ENCODE measurements at regions not wholly inside any gene's neighbourhood (a gene's known extent, or its start where the extent isn't known, plus 50 kb on each side); places are given as distances from the start of the nearest gene placed in this dataset.

DNA sequence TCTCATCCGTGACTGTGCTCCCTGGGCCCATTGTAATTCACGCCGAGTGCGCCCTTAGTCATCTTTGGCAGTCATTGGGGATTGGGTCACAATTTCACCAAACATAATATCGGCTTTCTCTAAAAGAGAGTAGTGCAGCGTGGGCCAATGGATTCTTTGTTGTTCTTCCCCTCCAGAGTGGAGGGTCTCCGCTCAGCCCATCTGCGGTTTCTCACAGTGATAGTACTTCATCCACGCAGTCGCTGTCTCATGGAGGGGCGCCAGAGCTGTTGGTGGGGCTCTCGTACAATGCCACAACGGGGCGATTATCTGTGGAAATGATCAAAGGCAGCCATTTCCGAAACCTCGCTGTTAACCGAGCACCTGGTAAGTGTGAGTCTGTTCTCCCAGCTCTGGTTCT is 321.8 kb downstream of the SNAPC1 start:
- DNase-seq (ENCODE audit: low read depth in 2 of 3, low spot score in 1 of 3), result no peak

DNA sequence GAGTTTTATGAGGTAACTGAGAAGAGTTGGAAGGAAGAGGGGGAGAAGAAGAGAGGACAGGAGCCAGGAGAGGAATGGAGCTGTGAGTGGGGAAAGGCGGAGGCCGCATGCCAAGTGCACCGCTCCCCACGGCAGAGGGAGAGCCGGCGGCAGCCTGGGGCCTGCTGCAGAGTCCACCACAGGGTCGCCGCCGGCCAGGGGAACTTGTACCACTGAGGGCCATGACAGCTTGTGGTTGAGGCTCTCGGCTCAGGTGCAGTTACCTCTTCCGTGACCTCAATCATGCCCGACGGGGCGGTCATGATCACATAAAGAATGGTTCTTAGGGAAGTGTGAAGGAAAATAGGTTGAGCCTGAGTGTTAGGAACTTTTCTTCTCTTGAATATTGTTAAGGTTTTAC is 325.0 kb downstream of the SNAPC1 start:
- no peak for DNase-seq (ENCODE audit: low read depth in 2 of 3, low spot score in 1 of 3)

DNA sequence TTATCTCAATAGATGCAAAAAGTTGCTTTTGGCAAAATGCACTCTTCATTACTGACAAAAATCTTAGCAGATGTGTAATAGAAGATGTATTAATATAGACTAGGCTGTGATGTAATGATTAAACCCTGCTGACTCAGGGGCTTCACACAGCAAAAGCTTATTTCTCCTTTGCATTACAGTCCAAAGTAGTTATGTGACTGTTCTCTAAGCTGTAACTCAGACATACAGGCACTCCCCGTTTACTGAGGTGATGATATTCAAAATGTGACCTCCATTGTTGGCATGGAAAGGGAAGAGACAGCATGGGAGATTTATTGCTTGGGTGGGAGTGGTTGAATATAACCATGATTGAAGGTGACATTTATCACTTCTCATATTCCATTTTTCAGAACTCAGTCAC is 331.5 kb downstream of the SNAPC1 start:
- DNase-seq (ENCODE audit: low read depth in 2 of 3, low spot score in 1 of 3), result no peak

DNA sequence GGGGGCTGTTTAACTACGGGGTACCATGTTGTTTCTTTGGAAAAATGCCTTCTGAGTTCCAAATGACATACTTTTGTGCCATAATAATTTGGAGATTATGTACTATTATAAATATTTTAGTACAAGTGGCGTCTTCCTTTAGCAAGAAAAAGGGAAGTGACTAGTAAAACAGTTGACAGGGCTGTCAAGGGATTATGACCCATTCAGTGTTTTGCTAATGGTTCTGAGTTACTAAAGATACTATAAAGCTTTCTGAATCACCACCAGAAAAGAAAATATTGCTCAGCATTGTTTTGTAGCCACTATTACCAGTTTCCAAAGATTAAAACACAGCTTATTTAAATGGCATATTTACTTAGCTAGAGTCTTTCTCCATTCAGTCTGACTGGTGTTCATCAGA is 334.9 kb downstream of the SNAPC1 start:
- DNase-seq (ENCODE audit: low read depth in 2 of 3, low spot score in 1 of 3), result no peak

DNA sequence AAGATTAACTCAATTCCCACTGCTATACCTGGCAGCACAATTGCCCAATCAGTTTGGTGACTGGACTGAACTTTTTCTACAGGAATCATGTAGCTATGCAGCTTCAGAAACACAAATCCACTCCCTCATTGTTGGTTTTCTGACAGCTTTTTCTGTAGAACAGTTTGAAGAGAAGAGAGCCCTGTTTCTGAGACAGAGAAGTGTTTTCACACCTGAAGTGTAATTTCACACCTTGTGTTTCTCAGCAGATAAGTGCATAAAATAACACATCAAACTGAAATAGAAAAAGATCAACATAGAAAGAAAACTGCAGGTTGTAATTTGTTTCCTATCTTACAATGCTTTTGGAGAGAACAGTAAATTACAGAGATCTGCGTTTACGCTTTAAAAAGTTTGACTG is 335.6 kb downstream of the SNAPC1 start:
- DNase-seq (ENCODE audit: low read depth in 2 of 3, low spot score in 1 of 3), result no peak

DNA sequence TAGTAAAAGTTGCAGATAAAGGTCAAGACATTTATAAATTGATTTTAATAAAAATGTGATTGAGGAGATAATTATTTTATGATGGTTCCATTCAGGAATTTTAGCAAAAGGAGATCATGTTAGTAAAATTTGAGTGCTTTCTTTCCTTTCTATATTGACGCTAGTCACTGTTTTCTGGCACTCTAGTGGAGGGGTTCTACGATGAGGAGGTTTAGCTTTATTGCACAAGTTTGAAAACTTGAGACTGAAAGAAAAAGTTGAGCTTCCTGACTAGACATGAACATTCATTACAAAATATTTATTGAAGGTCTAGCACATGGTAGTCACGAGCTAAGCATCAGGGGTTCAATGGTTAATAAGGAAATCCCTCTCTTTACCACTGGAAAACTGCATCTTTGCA is 336.1 kb downstream of the SNAPC1 start:
- no peak for DNase-seq (ENCODE audit: low read depth in 2 of 3, low spot score in 1 of 3)

DNA sequence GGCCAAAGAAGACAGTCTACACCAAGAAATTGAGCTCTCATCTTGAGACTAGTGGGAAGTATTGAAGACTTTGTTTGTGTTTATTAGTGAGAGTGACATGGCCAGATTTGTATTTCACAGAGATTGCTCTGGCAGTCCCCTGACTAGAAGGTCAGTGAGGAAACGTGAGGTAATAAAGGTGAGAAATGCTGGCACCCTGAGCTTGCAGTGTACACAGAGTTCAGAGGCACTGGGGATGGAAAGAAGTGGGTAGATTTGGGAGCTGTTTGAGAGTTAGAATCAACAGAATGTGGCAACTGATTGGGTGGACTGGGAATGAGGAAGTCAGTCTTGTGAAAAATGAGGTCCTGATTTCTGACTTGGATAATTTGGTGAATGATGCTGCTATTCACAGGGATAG is 336.9 kb downstream of the SNAPC1 start:
- no peak for DNase-seq (ENCODE audit: low read depth in 2 of 3, low spot score in 1 of 3)

DNA sequence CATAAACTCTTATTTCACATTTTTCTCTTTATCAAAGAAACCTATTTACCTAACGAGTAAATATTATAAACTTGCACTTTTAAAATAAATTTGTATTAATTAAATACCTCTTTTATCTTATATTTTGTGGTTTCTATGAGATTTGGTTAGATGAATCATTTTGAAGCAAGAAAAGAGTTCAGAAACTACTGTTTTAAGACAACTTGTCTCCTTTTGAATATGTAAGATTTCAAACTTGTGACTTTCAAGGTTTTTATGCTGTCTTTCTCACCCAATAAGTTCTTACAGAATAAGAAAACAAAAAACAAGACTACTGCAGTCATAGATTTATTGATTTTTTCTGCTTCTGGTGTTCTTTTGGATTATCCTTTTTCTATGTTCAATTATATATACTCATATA is 339.0 kb downstream of the SNAPC1 start:
- DNase-seq (ENCODE audit: low read depth in 2 of 3, low spot score in 1 of 3), result no peak

DNA sequence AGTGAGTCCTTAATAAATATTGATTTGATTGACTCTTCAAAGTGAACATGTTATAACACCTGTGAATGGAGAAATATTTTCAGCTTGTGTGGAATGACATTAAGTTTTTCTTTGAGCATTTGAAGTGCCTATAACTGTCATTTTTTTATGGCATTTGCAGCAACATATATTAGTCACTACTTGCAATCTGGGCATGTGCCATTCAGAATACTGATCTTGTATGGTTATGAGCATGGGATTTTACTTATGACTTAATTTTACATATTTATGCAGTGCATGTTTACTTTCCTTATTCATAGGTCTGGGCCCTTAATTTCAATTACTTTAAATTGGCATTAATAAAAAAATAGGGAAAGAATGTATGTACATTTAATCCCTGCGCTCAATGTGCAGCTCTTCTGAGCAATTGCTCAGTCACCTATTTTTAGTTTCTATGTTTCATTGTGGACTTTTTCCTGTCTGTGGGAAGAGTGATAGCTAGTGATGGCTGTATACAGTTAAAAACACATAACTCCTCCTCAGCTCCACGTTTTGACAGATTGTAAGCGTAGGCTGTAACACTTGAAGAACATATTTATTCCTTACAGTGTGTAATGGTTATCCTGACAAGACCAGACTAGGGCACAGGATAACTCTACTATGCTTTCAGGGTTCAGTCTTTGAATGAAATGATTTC is 339.6 kb downstream of the SNAPC1 start:
- DNase-seq (ENCODE audit: low read depth in 2 of 3, low spot score in 1 of 3), result no peak

DNA sequence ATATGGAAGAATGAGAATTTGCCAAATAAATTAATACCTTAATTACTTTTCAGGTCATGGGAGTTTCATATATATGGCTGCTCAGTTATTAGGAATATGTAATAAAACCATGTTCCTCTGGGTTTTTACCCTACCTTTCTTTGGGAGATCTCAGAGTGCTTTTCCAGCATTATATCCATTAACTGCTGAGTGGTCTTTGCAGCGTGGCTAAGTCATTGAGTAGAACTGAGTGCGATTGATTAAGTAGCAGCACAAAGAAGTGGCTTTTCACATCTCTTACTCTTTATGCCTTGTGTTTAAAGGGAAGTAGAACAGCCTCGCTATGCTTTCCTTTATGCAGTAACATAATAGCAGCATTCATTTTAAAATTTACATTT is 340.1 kb downstream of the SNAPC1 start:
- DNase-seq (ENCODE audit: low read depth in 2 of 3, low spot score in 1 of 3), result no peak

DNA sequence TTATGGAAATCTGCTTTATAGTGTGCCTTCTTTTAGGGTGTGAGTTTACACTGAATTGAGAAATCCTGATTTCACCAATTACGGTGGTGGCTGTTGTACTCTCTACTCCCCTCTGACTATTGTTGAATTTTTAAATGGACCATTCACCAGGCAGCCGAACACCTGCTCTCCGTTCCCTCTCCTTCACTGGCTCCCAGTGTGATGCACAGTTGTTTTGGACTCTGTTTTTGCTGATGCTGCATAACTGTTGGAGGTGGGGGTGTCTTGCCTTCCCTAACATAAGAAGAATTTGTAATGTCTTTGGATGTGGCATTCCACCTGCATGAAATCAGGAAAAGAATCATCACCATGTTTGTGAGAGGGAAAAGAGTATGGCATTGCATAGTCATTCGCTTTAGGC is 341.2 kb downstream of the SNAPC1 start:
- no peak for DNase-seq (ENCODE audit: low read depth in 2 of 3, low spot score in 1 of 3)

DNA sequence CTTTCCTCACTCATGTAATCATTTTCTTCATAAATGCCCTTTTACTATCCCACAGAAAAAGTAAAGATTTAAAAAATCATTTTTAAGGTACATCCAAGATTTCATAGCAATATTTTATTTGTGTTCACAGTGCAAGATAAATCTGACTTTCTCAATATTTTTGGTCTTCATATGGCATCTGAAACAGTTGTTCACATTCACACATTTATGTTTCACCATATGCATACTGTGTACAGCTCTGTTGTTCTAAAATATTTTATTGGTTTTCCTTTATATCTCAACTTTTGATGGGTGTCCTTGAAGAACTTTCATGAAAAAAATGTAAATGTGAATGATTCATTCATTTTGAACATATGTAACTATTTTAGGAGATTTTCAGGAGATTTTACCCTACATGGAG is 348.7 kb downstream of the SNAPC1 start:
- DNase-seq (ENCODE audit: low read depth in 2 of 3, low spot score in 1 of 3), result no peak

DNA sequence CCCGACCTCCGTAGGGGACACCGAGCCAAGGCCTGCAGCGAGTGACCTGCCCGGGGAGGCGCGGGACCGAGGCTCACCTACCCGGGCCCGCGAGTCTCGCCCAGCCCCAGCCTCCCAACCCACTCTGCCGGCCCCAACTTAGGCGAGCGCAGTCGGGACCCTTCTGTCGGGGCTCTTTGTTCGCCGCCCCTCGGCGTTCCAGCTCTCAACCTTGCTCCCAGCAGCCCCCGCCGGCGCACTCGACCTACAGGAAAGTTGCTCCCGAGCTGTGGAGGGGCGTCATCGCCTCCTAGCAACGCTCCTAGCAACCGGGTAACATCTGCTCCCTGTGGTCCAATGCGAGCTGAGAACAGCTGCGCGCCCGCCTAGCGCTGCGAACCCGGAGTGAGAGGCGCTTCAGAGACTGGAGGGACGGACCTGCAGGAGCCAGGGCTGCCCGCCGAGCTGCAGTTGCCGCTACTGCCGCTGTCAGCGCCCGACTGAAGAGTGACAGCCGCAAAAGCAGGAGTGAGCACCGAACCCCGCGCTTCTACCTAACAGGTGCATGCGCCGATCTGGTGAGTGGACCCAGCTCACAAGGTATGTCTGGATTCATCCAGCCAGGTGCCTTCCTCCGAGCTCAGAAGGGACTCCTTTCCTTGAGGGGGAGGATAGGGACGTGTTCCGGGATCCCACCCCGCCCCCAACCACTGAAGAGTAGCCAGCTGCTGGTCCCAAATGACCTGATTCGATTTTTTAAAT is 355.0 kb downstream of the SNAPC1 start:
- peak; percentile 44 to 57 (median 48) for DNase-seq (ENCODE audit: low read depth in 2 of 3, low spot score in 1 of 3)

DNA sequence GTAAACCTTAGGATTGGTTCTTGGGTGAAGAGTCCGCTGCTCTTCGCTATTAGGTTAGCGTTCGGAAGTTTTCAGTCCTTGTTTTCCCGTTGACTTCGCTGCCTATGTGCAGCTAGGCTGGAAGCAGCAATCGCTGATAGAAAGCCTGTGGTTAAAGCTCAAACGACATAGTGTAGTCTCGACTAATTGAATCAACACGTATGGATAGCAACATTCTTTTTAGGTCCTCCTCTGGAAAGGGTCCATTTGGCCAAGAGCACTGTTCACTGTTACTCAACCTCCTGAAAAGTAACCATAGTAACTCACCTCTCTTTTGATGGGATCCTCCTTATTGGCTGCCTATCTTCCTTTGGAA is 355.5 kb downstream of the SNAPC1 start:
- no peak for DNase-seq (ENCODE audit: low read depth in 2 of 3, low spot score in 1 of 3)

DNA sequence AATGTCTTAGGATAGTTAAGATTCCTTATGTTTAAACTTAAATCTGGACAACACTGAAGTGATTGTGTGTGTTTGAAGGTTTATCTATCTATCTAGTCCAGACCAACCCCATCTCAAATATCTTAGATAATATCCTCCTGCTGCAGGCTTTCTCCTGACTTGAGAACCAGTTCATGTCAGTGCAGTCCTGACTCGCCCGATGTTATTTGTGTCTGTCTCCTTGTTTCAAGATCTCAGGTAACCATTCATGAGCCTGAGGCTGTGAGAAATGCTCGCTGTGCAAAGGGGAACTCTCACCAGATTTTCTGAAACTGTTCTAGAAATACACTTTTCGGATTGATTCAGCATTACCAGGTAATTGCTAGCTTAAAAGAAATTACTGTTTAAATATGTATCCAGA is 356.2 kb downstream of the SNAPC1 start:
- no peak for DNase-seq (ENCODE audit: low read depth in 2 of 3, low spot score in 1 of 3)

DNA sequence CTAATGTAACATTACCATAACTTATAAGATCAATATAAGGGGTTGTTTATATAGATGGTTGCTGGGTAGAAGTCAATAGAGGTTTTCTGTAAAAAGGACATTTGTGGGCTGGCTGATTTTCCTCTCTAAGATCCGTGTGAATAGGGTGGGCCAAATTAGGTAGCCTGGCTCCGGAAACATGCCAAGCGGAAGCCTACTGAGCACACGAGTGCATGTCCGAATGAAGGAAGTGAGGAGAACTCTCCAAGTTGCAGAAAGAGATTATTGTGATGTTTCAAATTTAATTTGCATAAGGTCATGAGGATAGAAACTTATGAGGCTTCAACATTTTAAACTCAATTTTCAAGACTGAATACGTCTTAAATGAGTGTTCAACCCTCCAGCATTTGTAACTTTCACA is 356.7 kb downstream of the SNAPC1 start:
- no peak for DNase-seq (ENCODE audit: low read depth in 2 of 3, low spot score in 1 of 3)

DNA sequence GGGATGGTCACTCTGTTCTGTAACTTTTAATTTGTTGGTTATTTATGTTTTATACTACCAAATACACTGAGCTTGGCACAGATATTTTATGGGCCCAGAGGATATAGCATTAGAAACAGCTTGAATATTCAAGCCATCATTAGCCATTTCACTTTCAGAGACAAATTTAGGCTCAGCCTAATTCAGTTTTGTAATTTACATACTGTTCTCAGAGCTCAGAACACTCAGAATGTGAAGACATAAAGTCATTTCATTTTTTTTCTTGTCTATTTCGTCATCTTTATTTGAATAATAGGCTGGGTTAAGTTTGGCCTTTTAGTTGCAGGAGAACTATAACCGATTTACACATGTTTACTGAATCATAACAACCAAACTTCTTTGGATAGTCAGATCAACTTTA is 361.7 kb downstream of the SNAPC1 start:
- DNase-seq (ENCODE audit: low read depth in 2 of 3, low spot score in 1 of 3), result no peak

DNA sequence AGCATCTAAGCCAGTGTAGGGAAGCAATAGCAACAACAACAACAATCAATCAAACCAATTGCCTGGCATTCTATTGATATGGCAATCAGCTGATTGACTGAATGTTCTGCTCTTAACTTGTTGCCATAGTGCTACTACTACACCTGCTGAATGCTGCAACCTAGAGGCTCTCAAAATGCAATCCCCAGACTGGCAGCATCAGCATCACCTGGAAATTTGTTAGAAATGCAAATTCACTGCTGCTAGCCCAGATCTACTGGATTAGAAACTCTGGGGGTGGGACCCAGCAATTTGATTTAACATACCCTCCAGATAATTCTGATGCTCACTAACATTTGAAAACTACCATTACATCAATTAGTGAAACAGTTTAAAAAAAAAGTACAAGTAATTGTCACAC is 363.6 kb downstream of the SNAPC1 start:
- no peak for DNase-seq (ENCODE audit: low read depth in 2 of 3, low spot score in 1 of 3)

DNA sequence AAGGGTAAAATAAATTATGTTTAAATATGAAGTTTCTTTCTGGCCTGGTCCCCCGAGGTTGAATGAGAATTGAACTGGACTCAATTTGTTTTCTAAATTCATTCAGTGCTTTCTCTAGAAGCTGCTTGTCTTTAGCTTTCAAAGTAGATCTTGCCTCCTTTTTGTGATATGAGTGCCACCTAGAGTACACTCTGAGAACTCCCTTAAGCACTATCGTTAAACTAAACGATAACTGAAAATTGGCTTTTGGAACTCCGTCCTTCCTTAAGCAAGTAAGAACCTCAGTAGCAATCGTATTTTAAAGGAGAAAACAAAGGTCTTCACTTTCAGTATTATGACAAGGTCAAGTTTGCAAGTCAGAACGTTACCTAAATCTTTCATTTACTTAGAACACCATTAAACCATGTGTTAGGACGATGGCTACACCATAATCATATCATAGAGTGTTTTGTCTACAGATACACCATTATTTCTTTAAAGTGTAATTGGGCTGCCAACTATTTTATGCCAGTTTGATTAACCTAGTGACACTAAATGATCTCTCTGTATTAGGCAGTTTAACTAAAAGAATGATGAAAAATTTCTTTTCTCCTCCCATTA is 364.8 kb downstream of the SNAPC1 start:
- DNase-seq (ENCODE audit: low read depth in 2 of 3, low spot score in 1 of 3), result peak in 1 of 3 donors; percentile 37

DNA sequence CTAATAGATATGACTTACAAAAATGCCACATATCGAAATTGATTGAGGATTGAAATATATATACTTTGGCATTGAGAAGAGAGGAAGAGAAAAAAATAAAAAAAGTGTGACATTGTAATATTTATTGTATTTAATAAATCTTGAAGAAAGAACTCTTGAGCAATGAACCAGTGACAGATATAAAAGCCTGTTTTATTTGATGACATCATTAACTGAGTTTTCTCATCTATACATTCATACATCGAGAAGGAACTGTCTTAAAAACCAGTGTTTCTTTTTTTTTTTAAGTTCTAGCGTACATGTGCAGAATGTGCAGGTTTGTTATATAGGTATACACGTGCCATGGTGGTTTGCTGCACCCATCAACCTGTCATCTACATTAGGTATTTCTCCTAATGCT is 368.2 kb downstream of the SNAPC1 start:
- DNase-seq (ENCODE audit: low read depth in 2 of 3, low spot score in 1 of 3), result no peak

DNA sequence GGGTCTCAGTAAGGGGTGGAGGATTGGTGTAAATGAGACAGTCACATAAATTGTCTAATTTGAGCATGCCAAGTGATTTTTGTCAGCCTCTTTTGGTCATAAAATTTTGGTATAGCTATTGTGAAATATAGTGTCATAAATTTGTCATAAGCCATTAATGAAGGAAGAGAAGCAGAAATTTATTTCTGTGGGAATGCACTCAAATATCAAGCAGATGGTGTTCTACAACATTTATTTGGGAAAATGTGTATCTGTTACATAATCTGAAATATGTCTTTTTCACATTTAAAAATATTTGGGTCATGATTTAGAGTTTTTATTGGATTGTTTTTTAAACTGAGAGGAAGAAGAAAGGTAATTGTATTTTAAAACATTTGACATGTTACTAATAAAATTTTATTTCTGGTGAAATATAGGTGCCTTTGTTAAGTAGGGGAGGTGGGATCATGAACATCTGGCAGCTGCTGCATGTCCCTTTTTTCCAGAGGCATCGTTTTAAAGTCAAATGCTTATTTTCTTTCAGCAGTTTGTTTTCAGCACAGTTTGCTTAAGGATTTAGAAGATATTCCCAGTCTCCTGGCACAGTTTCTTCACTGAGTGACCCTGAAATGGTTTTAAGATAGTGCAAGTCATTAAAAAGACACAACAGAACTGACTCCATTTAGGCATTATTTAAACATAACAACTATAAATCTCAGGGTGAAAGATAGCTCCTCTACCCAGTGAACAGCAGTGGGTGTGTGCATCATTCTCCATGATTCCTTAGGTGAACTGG is 371.7 kb downstream of the SNAPC1 start:
- no peak for DNase-seq (ENCODE audit: low read depth in 2 of 3, low spot score in 1 of 3)

DNA sequence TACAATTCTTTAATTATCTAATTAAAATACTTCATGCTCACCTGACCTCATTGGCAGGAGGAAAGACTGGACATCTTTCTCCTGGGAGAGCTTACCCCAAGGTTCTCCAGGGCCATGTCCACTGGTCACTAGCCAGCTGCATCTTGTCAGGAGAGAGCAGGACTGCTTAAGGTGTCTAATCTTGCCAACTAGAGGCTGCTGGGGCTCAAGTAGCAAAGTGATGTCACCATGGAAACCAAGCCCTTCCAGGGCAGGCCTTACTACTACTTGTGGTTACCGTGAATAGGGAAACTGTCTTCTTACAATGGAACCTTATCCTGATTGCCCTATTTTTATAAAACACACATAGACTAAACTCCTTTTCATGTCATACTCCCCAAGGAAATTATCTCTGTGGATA is 376.4 kb downstream of the SNAPC1 start:
- DNase-seq (ENCODE audit: low read depth in 2 of 3, low spot score in 1 of 3), result no peak

Measured in stimulated activated CD4-positive, alpha-beta T cell treated with anti-CD3 and anti-CD28 coated beads, Interleukin-12 subunit alpha, Interleukin-12 subunit beta, amount 100 ng/mL, for 48 hours (primary cell).